Stimulated activated CD4-positive, alpha-beta T cell treated with anti-CD3 and anti-CD28 coated beads, Interleukin-12 subunit alpha, Interleukin-12 subunit beta, amount 100 ng/mL, for 4 hours (primary cell): ENCODE measurements at regions not wholly inside any gene's neighbourhood (a gene's known extent, or its start where the extent isn't known, plus 50 kb on each side); places are given as distances from the start of the nearest gene placed in this dataset.
"Not testable (repeated sequence)": the region's sequence is repeated elsewhere in the genome, so short reads cannot be mapped to it uniquely, and the experiment has no call there.

Experiments used
- DNase-seq: peaks from one replicate; pipeline ENCODE4 v3.0.0-alpha.2; 2020

DNA sequence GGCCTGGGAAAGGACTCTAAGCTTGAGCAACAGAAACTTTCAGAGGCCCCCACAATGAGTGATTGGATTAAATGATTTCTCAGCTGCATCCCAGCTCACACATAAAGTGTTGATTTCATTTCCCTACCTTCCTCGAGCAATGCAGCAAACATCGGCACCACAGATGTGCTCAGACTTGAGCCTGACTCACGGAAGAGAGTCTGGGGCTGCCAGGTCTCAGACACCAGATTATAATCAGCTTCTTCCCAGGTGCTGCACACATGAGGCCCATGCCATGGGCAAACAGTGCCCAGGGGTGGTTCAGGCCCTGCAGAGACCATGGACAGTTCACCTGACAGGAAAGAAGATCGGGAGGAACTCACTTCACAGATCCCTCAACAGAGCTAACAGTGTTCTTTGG, 226.6 kb upstream of the TENM4 start:
- DNase-seq: no peak

DNA sequence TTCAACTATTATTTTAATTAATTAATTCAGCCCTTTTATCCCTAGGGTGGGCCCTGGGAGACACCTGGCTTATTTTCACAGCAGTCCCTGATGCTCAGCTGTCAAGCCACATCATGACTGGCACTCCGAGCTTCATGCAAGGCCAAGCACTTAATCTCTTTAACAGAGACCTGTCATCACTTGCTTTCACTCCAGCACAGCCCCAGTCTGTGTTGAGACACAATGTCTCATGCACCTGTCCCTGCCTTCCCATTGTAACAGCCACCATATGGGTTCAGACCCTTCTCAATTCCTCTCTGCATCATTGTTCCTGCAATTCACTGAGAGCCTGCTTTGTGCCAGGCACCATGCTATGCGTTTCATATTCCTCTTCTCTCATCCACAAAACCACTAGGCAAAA, 222.2 kb upstream of the TENM4 start:
- no peak for DNase-seq

DNA sequence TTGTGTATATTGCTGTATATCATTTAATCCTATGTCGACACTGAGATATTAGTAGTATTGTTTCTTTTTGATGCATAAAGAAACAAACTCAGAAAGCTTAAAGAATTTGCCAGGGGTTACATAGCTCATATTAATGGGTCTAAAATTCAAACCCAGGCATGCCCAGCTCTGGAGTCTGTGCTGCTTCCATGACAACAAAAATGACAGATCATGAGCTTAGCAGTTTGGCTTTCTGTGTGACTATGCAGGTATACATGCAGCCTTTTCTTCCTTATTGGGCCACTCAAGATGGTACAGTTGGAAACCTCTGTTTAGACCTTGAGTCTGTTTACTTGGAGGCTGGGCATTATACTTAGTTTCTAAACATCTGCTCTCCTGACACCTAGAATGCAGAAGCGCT, 220.5 kb upstream of the TENM4 start:
- no peak for DNase-seq

DNA sequence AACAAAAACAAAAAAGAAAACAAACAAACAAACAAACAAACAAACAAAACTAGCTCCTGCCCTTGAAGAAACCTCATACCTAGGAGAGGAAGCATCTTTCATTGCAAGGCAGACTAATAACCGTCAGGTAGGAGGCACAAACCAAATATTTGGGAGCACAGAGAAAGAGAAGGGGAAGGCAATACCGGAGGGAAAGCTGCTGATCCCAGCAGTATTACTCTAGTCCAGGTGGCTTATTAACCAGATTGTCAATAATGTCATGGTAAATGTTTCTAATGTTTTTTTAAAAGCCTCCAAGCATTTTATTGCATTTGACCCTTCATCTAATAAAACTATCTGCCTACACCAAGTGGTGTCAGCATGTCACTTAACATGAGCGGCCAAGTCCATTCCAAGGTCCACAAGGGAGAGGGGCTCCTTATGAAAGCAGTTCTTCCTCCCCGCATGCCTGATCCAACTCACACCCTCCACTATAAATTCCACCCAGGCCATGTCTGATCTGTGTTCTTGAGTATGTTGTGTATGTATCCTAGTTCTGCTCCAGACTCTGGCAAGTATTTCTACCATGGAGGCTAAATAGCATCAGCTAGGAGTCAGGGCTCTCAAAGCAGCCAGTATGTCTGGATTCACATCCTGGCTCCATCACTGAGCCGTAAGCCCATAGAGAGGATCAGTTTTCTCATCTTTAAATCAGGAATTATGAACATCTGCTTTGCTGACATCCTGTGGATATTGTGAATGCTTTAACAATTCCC, 208.1 kb upstream of the TENM4 start:
- no peak for DNase-seq

DNA sequence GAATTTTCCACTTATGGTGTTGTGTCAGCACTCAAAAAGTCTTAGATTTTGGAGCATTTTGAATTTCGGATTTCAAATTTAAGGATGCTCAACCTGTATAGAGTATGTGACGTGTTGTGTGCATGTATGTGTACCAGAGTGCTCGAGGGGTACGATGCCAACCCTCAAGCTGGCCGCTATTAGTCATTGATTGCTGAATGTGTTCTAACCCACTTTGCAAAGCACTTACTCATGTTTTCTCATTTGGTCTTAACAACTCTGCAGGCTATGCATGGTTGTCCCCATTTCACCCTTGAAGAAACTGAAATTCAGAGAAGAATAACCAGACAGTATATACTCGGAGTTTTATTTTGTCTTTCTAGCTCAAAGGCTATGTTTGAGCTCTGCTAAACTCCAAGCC, 196.4 kb upstream of the TENM4 start:
- no peak for DNase-seq

DNA sequence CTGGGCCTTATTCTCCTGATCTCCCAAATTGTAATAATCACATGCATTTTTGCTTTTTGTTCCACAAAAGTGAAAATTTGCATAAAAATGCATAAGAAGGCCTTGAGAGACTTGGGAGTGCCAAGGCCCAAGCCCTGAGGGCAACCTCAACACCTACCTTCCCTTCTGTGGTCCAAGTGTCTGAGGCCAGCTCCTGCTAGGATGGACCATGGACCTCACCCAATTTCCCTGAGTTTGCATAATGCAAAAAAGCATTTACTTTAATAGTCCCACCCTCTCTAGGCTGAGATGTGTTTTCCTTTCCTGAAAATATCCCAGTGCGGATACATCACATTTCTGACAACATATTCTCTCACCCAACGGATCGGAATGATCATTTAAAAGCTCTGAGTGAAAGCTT, 194.1 kb upstream of the TENM4 start:
- DNase-seq: no peak

DNA sequence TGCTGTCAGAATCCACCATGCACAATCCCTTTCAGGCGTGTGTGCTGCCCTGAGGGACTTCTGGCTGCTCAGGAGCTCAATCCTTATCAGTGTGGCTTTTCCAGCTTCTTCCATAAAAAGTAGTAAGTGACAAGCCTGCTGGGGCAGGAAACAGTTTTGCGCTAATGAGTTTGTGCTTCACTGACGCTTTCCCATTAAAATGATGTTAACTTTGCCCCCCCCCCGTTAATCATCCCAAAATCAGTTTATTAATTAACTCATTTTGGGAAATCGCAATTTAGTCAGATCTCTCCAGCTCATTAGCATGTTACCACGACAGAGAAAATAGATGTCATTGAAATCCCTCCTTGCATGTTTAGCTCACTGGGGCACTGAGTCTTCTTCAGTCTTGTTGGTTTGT, 186.5 kb upstream of the TENM4 start:
- DNase-seq: no peak

DNA sequence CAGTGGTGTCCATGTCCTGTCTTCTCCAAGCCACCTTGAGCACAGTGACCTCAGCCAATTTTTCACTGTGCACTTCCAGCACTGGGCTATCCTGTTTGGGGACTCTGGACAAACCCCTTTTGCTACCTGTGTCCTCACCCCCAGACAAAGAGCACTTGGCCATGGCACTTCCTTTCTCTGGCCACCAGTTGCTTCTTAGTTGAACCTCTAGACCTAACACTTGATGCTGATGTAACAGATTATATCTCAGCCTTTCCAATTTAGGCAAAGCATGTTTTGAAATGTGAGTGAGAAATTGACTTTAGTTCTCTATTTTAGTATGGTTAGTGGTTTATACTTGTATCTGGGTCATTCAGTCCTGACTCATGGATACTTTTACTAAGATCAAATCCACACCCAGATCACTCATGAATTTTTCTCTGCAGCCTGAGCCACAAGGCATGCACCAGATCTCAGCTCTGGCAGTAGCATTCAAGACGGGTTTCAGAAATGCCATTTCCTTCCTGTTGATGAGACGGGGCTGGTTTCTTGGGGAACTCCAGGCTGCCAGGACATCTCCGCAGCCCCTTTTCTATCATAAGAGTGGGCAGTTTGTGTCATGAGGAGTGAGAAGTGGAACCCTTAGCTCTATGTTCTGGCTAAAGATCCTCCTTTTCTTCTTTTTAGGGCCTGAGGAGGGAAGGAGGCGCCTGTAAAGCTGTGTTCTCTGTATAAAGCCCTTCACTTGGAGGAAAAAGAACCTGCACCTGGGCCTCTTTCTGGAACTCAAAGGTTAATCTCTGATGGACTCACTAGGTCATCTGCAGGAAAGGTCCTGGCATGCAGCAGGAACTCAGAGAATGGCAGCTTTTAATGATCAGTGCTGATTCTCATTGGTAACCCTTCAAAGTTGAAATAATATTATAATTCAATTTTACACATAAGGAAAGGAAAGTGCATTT, 185.6 kb upstream of the TENM4 start:
- no peak for DNase-seq

DNA sequence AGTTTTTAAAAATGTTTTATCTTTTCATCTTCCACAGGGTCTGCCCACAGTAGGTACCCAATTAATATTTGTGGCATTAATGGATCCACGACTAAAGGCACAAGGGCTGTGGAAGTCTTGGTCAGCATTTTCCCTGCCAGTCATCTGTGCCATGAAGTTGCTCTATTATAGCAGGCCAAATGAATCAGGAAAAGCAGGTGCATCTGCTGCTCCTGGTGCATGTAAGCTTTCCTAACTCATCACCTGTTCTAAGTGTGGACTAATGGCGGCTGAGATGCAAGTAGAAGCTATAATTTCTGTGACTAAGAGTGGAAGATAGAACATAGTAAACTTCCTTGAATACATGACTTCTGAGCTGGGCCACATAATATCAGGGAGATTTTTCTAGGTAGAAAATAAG, 182.5 kb upstream of the TENM4 start:
- DNase-seq: no peak

DNA sequence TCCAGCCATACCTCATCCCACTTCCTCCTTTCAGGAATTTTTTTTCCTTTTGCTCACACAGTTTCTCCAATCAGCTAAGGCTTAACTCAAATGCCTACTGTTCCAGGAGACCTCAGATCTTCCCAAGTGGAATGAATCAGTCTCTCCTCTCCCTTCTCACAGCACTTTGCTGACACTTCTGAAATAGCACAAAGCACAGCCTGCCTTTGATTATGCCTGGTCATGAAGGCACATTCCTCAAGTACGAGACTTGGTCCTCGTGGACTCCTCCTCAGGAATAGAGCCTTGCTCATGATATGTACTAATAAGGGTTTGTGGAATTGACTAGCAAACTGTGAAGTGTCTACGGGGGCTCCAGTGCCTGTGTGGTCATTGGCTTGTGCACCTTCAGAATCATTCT, 176.7 kb upstream of the TENM4 start:
- DNase-seq: no peak

DNA sequence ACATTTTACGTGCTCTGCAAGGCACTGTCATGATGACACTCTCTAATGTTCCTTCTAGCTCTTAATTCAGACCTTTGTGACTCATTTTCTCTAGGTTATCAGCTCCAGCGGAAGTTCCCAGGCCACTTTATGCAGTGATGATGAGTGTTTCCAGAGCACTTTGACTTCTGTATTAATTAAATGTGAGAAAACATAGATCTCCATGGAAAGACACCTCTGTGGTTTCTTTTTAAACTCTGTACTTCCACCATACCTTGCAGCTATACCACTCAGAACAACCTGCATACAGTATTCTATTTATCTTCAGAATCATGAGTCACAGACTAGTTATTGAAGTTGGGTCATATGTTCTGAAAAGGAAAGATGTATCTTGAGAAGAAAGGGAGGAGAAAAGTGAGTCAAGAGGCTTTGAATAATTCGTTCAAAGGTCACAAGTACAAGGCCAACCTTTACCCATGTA, 175.6 kb upstream of the TENM4 start:
- no peak for DNase-seq

DNA sequence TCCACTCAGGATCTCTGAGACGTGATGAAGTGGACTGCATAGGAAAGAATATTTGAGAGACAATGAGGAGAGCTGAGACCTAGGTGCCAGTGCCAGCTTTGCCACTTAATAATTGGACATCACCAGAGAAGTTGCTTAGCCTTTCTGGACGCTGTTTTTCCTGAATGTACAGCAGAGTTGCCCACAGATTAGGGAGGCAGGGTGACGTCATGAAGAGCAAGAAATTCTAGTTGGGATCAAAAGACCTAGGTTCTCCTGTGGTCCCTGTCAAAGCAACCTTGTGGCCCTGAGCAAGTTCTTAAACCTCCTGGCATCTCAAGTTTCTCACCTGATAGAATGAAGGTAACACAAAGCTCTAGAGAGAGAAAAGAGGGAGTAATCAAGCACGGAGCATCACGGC, 174.6 kb upstream of the TENM4 start:
- DNase-seq: no peak

DNA sequence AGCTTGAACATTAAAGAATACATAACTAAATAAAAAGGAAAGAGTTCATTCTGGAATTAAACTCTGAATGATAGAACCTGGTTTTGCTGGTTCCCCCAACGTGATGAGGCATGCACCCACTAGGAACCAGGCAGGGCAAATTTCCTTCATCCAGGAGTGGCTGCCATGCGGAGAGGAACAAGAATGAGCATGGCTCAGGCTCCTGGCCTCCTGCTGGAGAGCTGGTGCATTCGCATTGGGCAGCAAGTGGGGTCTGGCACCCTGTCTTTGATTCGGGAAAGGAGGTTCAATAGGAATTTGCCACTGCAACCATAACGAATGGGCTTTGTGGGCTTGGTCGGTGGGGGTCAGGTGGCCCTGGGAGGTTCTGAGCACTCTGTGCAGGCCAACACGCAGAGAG, 169.8 kb upstream of the TENM4 start:
- DNase-seq: no peak

DNA sequence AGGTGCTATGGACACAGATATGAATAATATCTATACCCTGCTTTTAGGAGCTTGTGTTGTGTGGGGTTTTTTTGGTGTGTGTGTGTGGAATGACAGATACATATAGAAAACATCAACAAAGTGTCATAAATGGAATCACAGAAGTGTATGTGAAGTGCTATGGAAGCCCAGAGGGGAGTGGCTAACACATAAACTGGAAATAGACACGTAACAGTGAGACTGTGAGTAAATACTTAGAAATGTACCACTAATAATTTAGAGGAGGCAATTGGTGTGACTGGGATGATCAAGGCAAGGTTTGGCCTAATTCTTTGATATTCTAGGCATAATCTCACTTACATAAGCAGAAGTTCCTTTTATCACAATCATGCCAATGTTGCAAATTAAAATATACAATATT, 169.3 kb upstream of the TENM4 start:
- DNase-seq: no peak

DNA sequence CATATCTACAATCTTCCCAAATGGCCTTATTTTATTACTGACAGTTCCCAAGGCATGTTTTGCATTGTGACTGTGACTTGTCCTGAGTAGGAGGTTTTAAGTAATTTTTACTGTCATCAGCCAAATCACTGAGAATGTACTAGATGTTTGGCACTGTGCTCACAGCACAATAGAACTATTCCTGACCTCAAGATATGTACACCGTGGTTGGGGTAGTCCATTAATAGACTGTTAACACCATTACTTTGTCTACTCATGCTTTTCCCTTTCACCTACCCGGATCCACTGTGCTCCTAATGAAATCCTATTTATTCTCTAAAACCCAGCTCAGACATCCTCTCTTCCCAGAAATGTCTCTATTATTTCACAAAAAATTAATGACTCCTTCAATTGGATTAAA, 168.7 kb upstream of the TENM4 start:
- DNase-seq: no peak

DNA sequence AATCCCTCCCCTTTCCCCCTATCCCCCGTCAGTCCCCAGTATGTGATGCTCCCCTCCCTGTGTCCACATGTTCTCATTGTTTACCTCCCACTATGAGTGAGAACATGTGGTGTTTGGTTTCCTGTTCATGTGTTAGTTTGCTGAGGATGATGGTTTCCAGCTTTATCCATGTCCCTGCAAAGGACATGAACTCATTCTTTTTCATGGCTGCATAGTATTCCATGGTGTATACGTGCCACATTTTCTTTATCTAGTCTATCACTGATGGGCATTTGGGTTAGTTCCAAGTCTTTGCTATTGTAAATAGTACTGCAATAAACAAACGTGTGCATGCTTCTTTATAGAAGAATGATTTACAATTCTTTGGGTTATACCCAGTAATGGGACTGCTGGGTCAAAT, 165.6 kb upstream of the TENM4 start:
- DNase-seq: not testable (repeated sequence)

DNA sequence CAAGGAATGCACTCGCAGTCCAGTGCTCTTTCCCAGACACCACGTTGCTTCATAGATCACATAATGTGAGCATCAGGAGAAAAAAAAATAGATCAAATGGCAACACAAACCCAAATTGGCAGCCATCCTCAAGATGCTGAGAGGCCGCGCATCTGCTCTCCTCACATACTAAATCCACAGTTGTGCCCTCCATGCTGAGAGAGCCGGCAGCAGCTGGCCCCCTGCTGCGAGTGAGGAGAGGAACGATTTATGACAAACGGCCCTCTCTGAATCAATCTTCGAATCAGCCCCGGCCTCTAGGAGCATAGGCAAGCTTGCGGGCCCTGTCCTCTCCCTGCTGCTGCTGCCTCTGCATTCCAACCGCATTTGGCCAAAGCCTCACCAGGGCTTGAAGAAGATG, 159.9 kb upstream of the TENM4 start:
- no peak for DNase-seq

DNA sequence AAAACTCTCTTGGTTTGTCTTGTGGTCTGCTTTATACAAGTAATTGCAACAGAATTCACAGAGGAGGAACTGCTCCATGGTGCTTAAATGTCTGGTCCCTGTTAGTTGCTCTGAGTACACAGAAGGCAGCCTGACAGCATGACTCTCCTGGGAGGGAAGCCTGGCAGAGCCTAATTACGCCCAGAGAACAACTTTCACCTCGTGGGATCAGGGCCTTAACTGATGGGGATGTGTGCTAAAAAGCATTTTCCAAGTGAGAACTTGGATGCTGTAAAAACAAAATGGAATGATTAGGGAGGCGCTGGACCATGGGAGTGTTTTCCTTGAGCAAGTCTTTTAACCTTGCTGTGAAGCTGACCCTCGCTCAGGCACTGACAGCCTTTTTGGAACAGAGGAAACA, 154.0 kb upstream of the TENM4 start:
- no peak for DNase-seq

DNA sequence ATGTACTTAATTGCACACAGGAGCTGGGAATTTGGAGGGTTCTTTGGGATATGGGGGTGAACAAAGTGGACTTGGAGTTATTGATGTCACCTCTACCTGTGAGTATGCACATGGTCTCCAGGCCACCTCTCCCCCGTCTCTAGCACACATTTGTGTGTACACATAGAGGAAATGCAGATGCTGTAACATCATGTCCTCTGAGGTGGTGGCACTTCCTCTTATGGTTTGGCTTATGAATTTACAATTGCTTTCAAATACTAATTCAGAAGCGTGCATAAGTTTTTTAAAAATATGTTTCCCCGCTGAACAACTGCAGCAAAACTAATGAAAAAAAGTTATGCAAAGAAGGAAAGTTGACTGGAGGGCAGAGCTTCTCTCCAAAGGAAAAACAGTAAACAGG, 152.0 kb upstream of the TENM4 start:
- no peak for DNase-seq

DNA sequence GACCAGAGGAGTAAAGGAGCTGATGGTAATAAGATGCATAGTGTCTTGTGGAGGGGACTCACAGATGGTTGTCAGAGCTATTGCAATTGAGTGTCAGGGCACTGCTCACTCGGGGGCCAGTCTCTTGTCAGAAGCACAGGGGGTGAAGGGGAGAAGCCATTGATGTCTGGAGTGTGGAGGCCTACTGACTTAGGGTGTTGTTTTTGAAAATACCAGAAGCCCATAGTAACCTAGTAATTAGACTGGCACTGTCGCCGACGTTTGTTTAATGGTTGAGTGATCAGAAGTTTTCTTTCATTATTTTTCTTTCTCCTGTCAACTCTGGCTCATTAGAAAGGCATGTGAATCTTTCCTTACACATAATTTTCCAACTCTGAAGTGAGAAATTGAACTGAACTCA, 151.6 kb upstream of the TENM4 start:
- no peak for DNase-seq

DNA sequence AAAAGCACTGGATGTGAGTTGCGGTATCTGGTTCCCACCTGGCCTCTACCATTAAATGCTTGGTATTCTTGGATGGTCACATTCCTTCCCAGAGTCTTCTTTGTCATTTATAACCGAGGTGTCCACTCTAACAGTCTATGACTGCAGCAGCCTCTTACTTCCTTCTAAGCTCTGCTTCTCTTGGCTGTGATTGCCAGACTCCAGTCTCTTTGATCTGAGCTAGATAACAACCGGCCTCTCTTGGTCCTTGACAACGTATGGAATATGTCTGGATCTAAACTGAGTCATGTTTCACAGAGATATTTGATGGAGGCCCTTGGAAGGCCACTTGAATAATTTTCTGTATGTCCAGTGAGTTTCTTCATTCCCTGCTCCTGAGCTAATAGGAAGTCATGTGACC, 141.6 kb upstream of the TENM4 start:
- no peak for DNase-seq

DNA sequence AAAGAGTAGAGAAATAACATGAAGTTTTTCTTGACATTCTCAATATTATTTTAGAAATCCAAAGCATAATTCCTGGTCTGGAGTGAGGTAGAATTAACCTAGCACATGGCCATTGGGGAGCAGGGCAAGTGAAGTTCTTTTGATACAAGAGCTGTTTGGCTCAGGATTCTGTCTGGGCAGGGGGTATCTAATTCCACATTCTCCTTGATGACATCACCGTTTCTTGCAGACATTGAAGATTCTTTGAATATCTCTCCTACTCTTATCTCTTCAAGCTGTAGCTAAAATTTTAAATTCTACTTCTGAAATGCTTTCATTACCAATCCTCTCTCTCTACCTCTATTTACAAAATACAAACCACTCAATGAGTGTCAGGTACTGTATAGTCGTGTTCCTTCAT, 138.2 kb upstream of the TENM4 start:
- no peak for DNase-seq

DNA sequence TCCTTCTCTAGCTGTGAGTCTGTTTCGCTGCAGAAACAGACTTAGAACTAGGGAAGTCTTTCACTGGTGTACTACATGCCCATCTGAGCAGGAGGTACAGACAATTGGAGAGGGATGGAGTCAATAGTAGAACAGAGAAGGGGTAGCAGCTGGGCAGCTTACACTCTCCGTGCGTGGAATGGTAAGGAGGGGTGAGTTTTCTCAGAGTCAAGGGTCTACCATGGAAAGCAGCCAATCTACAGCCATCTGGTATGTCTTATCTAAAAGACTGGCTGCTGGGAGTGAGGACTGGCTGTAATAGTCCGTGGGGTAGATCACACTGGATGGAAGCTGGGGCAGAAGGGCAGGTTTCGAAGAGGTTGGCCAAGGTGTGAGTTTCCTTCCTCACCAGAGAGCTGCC, 137.3 kb upstream of the TENM4 start:
- no peak for DNase-seq

DNA sequence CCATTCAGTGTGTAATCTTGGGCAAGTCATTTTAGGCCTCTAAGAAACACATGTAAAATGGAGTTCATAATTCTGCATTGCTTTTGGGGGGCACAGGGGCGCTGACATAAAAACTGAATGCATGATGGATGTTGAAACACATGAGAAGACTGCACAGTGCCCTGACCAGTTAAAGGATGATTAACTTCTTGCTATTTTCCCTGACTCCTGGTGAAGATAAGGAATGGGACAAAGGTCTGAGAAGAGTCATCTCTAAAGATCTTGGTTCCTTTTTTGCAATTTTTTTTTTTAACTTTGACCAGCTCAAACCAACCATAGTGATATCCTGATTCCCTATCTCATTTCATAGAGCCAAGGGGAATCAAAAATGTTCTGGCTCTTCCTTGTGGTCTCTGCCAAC, 134.9 kb upstream of the TENM4 start:
- no peak for DNase-seq
